ENCODE measurements at regions not wholly inside any gene's neighbourhood (a gene's known extent, or its start where the extent isn't known, plus 50 kb on each side); places are given as distances from the start of the nearest gene placed in this dataset.
A peak's percentile ranks its signal among the peaks of the same experiment; 100 is the strongest.

DNA sequence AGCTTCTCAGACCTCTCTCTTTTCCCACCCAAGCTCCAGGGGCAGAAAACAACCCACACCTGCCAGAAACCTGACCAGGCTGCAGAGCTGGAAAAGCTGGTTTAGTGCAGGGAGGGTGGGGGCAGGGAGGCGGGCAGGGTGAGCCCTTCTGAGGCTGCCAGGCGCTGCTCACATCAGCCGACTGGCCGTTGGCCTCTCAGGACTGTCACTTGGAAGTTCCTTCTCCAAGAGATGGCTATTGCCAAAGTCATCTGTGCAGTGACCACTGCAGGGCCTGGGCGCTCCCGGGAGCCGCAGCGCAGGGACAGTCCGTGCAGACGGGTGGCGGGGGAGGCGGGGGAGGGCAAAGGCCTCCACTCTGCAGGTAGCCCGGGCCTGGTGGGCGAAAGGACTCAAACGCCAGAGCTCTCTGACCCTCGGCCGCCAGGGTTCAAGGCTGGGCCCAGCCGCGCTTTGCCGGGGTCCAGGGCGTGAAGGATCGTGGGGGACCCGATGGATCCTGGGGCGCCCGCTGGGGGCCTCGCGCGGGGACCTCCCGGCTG is 205.0 kb upstream of the IER5L start:
- TF ChIP-seq, protein P1, sequence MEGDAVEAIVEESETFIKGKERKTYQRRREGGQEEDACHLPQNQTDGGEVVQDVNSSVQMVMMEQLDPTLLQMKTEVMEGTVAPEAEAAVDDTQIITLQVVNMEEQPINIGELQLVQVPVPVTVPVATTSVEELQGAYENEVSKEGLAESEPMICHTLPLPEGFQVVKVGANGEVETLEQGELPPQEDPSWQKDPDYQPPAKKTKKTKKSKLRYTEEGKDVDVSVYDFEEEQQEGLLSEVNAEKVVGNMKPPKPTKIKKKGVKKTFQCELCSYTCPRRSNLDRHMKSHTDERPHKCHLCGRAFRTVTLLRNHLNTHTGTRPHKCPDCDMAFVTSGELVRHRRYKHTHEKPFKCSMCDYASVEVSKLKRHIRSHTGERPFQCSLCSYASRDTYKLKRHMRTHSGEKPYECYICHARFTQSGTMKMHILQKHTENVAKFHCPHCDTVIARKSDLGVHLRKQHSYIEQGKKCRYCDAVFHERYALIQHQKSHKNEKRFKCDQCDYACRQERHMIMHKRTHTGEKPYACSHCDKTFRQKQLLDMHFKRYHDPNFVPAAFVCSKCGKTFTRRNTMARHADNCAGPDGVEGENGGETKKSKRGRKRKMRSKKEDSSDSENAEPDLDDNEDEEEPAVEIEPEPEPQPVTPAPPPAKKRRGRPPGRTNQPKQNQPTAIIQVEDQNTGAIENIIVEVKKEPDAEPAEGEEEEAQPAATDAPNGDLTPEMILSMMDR (IDR thresholded peaks at IDR 0.05; ENCODE audit: insufficient read depth, low read length, severe bottlenecking), result no peak
- DNase-seq (ENCODE audit: low read depth) (peak; percentile 77), FAIRE-seq (no peak)
- Histone ChIP-seq H3K36me3 (ENCODE audit: control insufficient read depth, insufficient read depth, low read length) (no peaks in the 10 kb centered on the region), H3K4me3 (ENCODE audit: low read depth, low read length) (peak overlapping the region; percentile 57), H3K27me3 (ENCODE audit: control insufficient read depth, insufficient read depth, low read length) (no peaks in the 10 kb centered on the region)

DNA sequence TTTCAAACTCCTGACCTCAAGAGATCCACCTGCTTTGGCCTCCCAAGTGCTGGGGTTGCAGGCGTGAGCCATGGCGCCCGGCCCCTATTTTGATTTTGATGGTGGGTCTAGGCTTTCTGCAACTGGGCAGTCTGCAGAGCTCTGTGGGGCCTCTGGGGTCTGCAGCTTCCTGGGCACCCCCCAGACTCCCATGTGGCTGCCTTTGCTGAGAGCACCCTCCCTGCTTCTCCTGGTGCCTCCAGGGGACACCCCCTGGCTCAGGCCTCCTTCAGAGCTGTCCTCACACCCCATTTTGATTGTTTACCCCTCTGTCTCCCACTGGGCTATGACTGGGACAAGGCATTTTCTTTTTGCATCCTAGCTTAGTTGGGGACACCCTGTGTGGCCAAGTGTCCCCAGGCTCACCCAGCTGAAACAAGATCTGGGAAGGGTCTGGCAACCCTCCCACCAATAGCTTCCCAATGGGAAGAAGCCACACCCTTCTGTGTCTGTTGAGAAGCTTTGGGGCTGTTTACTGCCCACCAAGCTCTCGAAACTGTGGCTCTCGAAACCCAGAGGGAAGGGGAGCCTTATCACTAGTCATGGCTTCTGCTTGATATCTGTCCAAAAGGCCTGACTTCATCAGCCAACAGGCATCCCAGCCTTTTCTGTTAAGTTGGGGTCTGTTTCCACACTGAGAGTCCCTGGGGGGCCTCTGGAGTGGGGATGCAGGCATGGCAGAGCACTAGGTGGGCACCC is 204.4 kb upstream of the IER5L start:
- no peak overlapping the region for H3K4me3 ChIP-seq (ENCODE audit: low read depth, low read length)
- no peak for FAIRE-seq
- no peaks in the 10 kb centered on the region for H3K27me3 ChIP-seq (ENCODE audit: control insufficient read depth, insufficient read depth, low read length)
- DNase-seq (ENCODE audit: low read depth), result no peak
- H3K36me3 ChIP-seq (ENCODE audit: control insufficient read depth, insufficient read depth, low read length), result no peaks in the 10 kb centered on the region
- TF ChIP-seq, protein P1 (IDR thresholded peaks at IDR 0.05; ENCODE audit: insufficient read depth, low read length, severe bottlenecking), result no peak

DNA sequence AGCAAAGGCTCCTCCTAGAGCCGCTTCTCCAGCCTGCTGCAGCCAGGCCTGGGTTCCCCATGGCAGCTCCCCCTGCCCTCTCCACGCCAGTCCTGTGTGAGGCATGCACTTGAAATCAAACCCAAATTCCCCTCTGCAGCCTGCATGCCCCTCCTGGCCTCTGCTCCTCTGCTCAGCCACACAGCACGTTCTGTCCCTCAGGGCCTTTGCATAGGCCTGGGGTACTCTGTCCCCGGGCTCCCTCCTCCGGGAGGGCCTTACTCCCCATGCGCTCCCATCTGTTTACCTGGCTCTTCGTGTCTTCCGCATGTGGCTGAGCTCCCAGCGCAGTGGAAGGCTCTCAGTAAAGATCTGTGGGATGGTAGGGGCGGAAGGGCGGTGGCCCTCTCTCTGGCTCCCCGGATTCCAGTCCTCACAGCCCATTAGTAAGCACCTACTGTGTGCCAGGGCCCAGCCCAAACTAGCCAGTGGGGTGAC is 203.5 kb upstream of the IER5L start:
- DNase-seq (ENCODE audit: low read depth) (no peak), FAIRE-seq (no peak)
- TF ChIP-seq, protein P1 (IDR thresholded peaks at IDR 0.05; ENCODE audit: insufficient read depth, low read length, severe bottlenecking), result no peak
- no peaks in the 10 kb centered on the region for H3K36me3 ChIP-seq (ENCODE audit: control insufficient read depth, insufficient read depth, low read length)
- H3K27me3 ChIP-seq (ENCODE audit: control insufficient read depth, insufficient read depth, low read length), result no peaks in the 10 kb centered on the region
- H3K4me3 ChIP-seq (ENCODE audit: low read depth, low read length), result no peak overlapping the region

DNA sequence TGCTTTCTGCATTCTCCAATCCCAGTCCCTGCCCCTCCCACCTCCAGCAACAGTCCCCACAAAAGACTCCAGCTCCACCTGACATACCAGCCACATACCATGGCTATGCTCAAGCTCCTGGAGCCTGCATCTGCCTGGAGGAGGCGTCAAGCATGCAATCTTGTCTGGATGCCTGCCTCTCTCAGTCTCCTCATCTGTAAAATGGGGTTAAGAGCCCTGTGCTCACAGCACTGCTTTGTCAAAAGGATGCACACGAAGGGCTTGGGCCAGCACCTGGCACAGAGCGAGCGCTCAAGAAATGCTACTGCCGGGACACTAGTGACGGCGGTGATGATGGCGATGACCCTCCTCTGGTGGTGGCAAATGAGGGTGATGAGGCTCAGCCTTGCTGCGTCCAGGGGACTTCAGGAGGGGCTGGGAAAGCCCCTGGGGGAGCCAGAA is 202.9 kb upstream of the IER5L start:
- FAIRE-seq, result no peak
- Histone ChIP-seq H3K4me3 (ENCODE audit: low read depth, low read length) (no peak overlapping the region), H3K36me3 (ENCODE audit: control insufficient read depth, insufficient read depth, low read length) (no peaks in the 10 kb centered on the region), H3K27me3 (ENCODE audit: control insufficient read depth, insufficient read depth, low read length) (no peaks in the 10 kb centered on the region)
- TF ChIP-seq, protein P1 (IDR thresholded peaks at IDR 0.05; ENCODE audit: insufficient read depth, low read length, severe bottlenecking), result no peak
- DNase-seq (ENCODE audit: low read depth), result no peak

DNA sequence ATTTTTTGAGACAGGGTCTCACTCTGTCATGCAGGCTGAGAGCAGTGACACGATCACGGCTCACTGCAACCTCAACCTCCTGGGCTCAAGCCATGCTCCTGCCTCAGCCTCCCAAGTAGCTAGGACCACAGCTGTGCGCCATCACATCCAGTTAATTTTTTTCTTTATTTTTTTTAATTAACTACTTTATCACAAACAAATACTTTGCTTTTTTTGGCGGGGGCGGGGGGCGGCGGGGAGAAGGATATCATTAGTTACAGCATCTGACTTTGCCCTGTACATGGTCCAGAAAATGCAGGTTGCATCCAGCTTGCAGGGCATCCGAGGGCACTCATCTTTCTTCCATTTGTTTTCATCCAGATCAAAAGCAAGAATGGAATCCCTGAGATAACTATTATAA is 201.8 kb upstream of the IER5L start:
- no peak for FAIRE-seq
- Histone ChIP-seq H3K4me3 (ENCODE audit: low read depth, low read length) (no peak overlapping the region), H3K27me3 (ENCODE audit: control insufficient read depth, insufficient read depth, low read length) (no peaks in the 10 kb centered on the region), H3K36me3 (ENCODE audit: control insufficient read depth, insufficient read depth, low read length) (no peaks in the 10 kb centered on the region)
- no peak for DNase-seq (ENCODE audit: low read depth)
- TF ChIP-seq, protein P1 (IDR thresholded peaks at IDR 0.05; ENCODE audit: insufficient read depth, low read length, severe bottlenecking), result no peak
